ENCODE measurements at regions not wholly inside any gene's neighbourhood (a gene's known extent, or its start where the extent isn't known, plus 50 kb on each side); places are given as distances from the start of the nearest gene placed in this dataset.

DNA sequence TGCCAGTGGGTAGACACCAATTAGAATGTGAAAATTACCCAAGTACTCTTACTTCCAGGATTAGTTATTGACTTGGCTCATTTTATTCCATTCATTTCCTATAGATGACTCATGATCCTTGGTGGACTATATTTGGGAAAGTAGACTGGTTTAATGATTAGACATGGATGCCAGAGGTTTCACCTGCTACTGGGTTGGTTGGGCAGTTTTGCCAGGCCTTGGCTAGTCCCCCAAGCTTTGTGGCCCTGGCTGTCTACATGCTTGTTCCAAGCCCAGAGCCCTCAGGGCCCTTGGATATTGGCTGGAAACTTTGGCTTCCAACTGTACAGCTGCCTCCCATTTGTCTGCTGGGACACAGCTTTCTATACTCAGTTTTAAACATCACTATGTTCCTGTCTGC is 104.1 kb downstream of the ZFP64 start:
- TF ChIP-seq POLR2A (IDR thresholded peaks at IDR 0.05) (no peak), POLR2AphosphoS5 (IDR thresholded peaks at IDR 0.05; ENCODE audit: insufficient read depth in 1 of 2, low read depth in 1 of 2) (no peak), CTCF (IDR thresholded peaks at IDR 0.05) (no peak)
